HG02981 (cell line): ENCODE measurements at regions not wholly inside any gene's neighbourhood (a gene's known extent, or its start where the extent isn't known, plus 50 kb on each side); places are given as distances from the start of the nearest gene placed in this dataset.
A peak's percentile ranks its signal among the peaks of the same experiment; 100 is the strongest.
"Not testable (repeated sequence)": the region's sequence is repeated elsewhere in the genome, so short reads cannot be mapped to it uniquely, and the experiment has no call there.

ENCODE experiments used
- ATAC-seq: cut with Tn5 transposase; IDR thresholded peaks from one replicate; pipeline ENCODE4 v1.9.1; 2021; ENCODE audit warnings: mild to moderate bottlenecking, moderate library complexity; ENCODE audit not compliant: unreplicated experiment

- no peak for ATAC-seq
These were observed 274.1 kb upstream of the CTNNB1 start for GRCh38 chr3:40925231-40925630.

GRCh38 chr3:40930131-40930538, 269.2 kb upstream of the CTNNB1 start:
- no peak for ATAC-seq

GRCh38 chr3:40930756-40931155, 268.5 kb upstream of the CTNNB1 start:
- no peak for ATAC-seq

GRCh38 chr3:40938591-40938990, 260.7 kb upstream of the CTNNB1 start:
- ATAC-seq, result no peak

- ATAC-seq, result no peak
These were observed 260.1 kb upstream of the CTNNB1 start for GRCh38 chr3:40939030-40939740.

- ATAC-seq, result no peak
These were observed 259.6 kb upstream of the CTNNB1 start for GRCh38 chr3:40939741-40940130.

GRCh38 chr3:40940651-40941050, 258.7 kb upstream of the CTNNB1 start:
- ATAC-seq, result no peak

GRCh38 chr3:40947022-40947421, 252.3 kb upstream of the CTNNB1 start:
- ATAC-seq, result not testable (repeated sequence)

GRCh38 chr3:40949347-40949746, 250.0 kb upstream of the CTNNB1 start:
- not testable (repeated sequence) for ATAC-seq

GRCh38 chr3:40951636-40952035, 247.7 kb upstream of the CTNNB1 start:
- no peak for ATAC-seq

- ATAC-seq, result no peak
These were observed 238.0 kb upstream of the CTNNB1 start for GRCh38 chr3:40961104-40961857.

- ATAC-seq, result no peak
These were observed 236.6 kb upstream of the CTNNB1 start for GRCh38 chr3:40962721-40963120.

- no peak for ATAC-seq
These were observed 230.6 kb upstream of the CTNNB1 start for GRCh38 chr3:40968666-40969065.

- no peak for ATAC-seq
These were observed 230.0 kb upstream of the CTNNB1 start for GRCh38 chr3:40969341-40969740.

GRCh38 chr3:40969756-40970466, 229.4 kb upstream of the CTNNB1 start:
- no peak for ATAC-seq

- ATAC-seq, result peak; percentile 95
These were observed 227.8 kb upstream of the CTNNB1 start for GRCh38 chr3:40971191-40972168.

GRCh38 chr3:40972350-40972749, 227.0 kb upstream of the CTNNB1 start:
- ATAC-seq, result no peak

- no peak for ATAC-seq
These were observed 226.2 kb upstream of the CTNNB1 start for GRCh38 chr3:40973141-40973540.

- ATAC-seq, result no peak
These were observed 223.6 kb upstream of the CTNNB1 start for GRCh38 chr3:40975711-40976121.

- no peak for ATAC-seq
These were observed 223.1 kb upstream of the CTNNB1 start for GRCh38 chr3:40976241-40976640.

GRCh38 chr3:40978442-40978841, 220.9 kb upstream of the CTNNB1 start:
- no peak for ATAC-seq
